BE2C (cell line): ENCODE measurements at regions not wholly inside any gene's neighbourhood (a gene's known extent, or its start where the extent isn't known, plus 50 kb on each side); places are given as distances from the start of the nearest gene placed in this dataset.

Source experiments
- DNase-seq: peaks from one replicate; pipeline ENCODE4 v3.0.0-alpha.2; 2020
- H3K27me3 ChIP-seq: fragments of 250-450 bp; sonication (Bioruptor Pico); 2 replicates; pipeline ENCODE4 v1.5.1; 2020; ENCODE audit warnings: mild to moderate bottlenecking
- H3K36me3 ChIP-seq: fragments of 250-450 bp; sonication (Bioruptor Pico); 2 replicates; pipeline ENCODE4 v1.5.1; 2020; ENCODE audit warnings: mild to moderate bottlenecking
- H3K4me1 ChIP-seq: fragments of 250-450 bp; sonication (Bioruptor Pico); 2 replicates; pipeline ENCODE4 v1.5.1; 2020
- H3K4me3 ChIP-seq: 2 replicates; pipeline ENCODE4 v1.5.1; 2011; ENCODE audit warnings: low read depth, low read length
- H3K9me3 ChIP-seq: fragments of 250-450 bp; sonication (Bioruptor Pico); 2 replicates; pipeline ENCODE4 v1.5.1; 2020
- TF ChIP-seq, protein P1 (sequence below): IDR thresholded peaks from 2 replicates; pipeline ENCODE4 v1.5.1; 2012; ENCODE audit warnings: mild to moderate bottlenecking, low read depth, low read length

DNA sequence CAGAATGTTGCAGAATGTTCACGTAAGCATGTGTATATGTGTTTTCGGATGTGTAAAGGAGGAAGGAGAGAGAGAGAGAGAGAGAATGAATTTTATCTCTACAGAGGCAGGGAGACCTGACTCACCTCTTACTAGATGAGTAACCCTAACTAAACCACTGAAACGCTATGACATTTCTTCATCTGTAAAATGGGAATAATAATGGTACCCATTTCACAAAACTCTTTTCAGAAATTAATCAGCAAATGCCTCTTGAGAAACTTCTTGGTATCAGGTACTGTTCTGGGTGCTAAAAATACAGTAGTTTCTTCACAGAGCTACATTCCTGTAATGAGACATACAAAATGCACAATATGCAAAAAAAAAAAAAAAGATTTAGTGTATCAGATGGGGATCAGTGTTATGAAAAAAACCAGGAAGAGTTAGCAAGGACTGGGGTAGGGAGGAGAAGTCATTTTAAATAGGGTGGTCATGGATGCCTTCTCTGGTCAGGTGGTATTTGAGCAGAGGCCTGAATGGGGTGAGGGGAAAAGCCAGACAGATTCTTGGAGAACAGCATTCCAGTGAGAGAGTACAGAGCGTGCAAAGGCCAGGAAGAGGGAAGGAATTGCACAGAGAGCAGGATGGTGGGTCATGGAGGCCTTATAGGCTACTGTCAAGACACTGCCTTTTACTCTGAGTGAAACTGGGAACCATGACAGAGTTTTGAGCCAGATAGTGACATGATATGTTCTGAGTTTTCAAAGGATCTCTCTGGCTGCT is 84.9 kb upstream of the SPANXB1 start:
- H3K4me3 ChIP-seq = no peak overlapping the region
- TF ChIP-seq, protein P1, sequence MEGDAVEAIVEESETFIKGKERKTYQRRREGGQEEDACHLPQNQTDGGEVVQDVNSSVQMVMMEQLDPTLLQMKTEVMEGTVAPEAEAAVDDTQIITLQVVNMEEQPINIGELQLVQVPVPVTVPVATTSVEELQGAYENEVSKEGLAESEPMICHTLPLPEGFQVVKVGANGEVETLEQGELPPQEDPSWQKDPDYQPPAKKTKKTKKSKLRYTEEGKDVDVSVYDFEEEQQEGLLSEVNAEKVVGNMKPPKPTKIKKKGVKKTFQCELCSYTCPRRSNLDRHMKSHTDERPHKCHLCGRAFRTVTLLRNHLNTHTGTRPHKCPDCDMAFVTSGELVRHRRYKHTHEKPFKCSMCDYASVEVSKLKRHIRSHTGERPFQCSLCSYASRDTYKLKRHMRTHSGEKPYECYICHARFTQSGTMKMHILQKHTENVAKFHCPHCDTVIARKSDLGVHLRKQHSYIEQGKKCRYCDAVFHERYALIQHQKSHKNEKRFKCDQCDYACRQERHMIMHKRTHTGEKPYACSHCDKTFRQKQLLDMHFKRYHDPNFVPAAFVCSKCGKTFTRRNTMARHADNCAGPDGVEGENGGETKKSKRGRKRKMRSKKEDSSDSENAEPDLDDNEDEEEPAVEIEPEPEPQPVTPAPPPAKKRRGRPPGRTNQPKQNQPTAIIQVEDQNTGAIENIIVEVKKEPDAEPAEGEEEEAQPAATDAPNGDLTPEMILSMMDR = no peak
- H3K9me3 ChIP-seq = no peaks in the 10 kb centered on the region
- no peak for DNase-seq
- no peaks in the 10 kb centered on the region for H3K36me3 ChIP-seq
- no peaks in the 10 kb centered on the region for H3K27me3 ChIP-seq
- H3K4me1 ChIP-seq = 0 out of 2 replicates have a peak, but pooled peaks cover 4% of the 10 kb centered on the region

DNA sequence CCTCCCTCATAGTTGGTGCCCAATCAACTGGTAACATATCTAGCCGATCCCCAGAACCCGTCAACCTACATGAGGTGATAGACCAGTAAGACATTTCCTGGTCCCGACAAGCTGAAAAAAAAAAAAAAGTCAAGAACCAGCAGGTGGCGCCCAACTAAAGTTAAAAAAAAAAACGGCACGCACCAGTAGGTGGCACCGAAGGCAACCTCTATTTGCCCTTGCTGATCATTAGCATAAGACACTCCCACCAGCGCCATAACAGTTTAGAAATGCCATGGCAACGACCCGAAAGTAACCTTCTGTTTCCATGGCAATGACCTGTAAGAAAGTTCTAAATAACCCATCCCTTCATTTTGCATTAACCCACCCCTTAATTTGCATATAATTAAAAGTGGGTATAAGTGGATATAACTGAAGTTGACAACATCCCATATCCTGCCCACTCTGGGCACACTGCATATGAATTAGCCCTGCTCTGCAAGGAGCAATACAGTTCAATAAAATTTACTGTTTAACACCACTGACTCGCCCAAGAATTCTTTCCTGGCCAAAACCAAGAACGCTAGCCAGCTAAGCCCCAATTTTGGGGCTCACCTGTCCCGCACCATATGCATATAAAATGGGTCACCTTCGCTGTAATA is 83.9 kb upstream of the SPANXB1 start:
- DNase-seq = peak; percentile 37
- Histone ChIP-seq H3K36me3 (no peaks in the 10 kb centered on the region), H3K4me3 (no peak overlapping the region), H3K9me3 (no peaks in the 10 kb centered on the region), H3K4me1 (0 out of 2 replicates have a peak, but pooled peaks cover 4% of the 10 kb centered on the region), H3K27me3 (no peaks in the 10 kb centered on the region)
- TF ChIP-seq, protein P1 = peak; percentile 70

DNA sequence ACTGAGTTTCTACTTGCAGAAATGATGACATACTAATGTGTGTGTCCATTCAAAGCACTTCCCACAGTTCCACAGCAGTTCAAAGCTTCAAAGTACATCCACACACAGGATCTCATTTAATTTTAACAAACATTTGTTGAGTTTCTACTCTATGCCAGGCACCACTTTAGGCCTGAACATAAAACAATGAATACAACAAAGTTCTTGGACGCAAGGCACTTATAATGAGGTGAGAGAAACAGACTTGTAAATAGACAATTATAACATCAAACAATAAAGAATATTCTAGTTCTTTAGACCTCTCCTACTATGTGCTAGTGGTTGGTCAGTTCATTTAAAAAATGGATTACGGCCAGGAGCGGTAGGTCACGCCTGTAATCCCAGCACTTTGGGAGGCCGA is 82.0 kb upstream of the SPANXB1 start:
- Histone ChIP-seq H3K4me1 (0 out of 2 replicates have a peak, but pooled peaks cover 4% of the 10 kb centered on the region), H3K36me3 (no peaks in the 10 kb centered on the region), H3K4me3 (no peak overlapping the region), H3K9me3 (no peaks in the 10 kb centered on the region), H3K27me3 (no peaks in the 10 kb centered on the region)
- TF ChIP-seq, protein P1 = no peak
- DNase-seq = no peak

DNA sequence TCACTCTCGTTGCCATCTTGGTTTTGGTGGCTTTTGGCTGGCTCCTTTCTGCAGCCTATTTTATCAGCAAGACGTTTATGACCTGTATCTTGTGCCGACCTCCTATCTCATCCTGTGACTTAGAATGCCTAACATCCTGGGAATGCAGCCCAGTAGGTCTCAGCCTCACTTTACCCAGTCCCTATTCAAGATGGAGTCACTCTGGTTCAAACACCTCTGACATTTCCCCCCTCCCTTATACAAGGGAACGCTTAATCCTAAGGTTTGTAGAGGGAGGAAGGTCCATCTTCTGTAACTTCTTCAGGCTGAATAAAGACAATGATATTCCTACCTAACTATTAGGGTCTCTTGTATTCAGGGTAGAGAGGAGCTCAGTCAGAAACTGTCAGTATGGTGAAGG is 79.3 kb upstream of the SPANXB1 start:
- H3K4me1 ChIP-seq = 0 out of 2 replicates have a peak, but pooled peaks cover 4% of the 10 kb centered on the region

DNA sequence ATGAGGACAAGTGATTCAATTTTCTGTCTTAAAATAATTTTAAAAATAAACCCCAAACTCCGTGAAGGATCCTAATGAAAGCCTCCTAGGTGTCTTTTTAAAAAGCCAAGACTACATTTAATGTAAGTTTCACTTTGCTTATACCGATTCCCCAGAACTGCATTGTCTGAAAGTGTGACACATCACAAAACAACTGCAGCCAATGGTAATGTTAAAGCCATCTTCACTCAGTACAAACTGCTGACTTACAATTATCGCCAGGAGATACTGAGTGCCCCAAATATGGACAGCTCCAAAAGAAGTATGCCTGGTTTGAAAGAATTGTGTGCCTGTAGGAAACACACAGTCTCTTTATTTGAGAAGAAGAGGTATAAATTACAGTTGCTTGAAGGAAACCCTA is 73.7 kb upstream of the SPANXB1 start:
- TF ChIP-seq, protein P1 = no peak
- H3K4me3 ChIP-seq = no peak overlapping the region
- H3K4me1 ChIP-seq = no peaks in the 10 kb centered on the region
- no peak for DNase-seq
- H3K9me3 ChIP-seq = no peaks in the 10 kb centered on the region
- H3K27me3 ChIP-seq = no peaks in the 10 kb centered on the region
- no peaks in the 10 kb centered on the region for H3K36me3 ChIP-seq

More for the DNA sequence above, 79.3 kb upstream of the SPANXB1 start:
- Histone ChIP-seq H3K27me3 (no peaks in the 10 kb centered on the region), H3K9me3 (no peaks in the 10 kb centered on the region), H3K36me3 (no peaks in the 10 kb centered on the region), H3K4me3 (no peak overlapping the region)
- TF ChIP-seq, protein P1 = no peak
- no peak for DNase-seq

DNA sequence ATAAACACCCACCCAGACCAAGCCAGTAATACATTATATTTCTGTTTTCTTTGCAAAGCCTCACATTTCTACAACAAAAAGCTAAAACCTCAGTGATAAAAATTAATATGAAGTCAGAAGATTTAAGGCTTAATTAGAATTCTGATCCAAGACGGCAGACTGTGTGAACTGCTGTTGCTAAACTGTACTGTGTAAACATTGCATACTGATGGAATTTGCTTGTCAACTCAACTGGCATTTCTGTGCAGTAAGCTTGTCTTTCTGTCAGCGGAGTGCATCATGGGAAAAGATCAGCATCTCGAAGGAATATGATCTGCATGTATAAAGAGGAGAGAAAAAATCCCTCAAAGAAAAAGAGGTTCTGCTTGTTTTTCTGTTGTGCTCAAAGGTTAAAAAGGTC is 69.4 kb upstream of the SPANXB1 start:
- Histone ChIP-seq H3K4me1 (no peaks in the 10 kb centered on the region), H3K4me3 (no peak overlapping the region), H3K9me3 (no peaks in the 10 kb centered on the region), H3K36me3 (no peaks in the 10 kb centered on the region), H3K27me3 (no peaks in the 10 kb centered on the region)
- no peak for DNase-seq
- TF ChIP-seq, protein P1 = no peak
